Erythroblast (primary cell): ENCODE measurements at regions not wholly inside any gene's neighbourhood (a gene's known extent, or its start where the extent isn't known, plus 50 kb on each side); places are given as distances from the start of the nearest gene placed in this dataset.

Source experiments
- GATA1 ChIP-seq: IDR thresholded peaks from 2 replicates; pipeline ENCODE4 v1.6.1; 2011; ENCODE audit warnings: low read depth, mild to moderate bottlenecking, control low read depth, low read length, moderate library complexity
- POLR2A ChIP-seq: IDR thresholded peaks from 2 replicates; pipeline ENCODE4 v1.6.1; 2011; ENCODE audit warnings: mild to moderate bottlenecking, low read length

- TF ChIP-seq POLR2A = no peak
- no peak for TF ChIP-seq GATA1
Observed at GRCh38 chr7:136339464-136339863, 362.3 kb upstream of the MTPN start.
